ENCODE measurements at regions not wholly inside any gene's neighbourhood (a gene's known extent, or its start where the extent isn't known, plus 50 kb on each side); places are given as distances from the start of the nearest gene placed in this dataset.

- H3K27ac ChIP-seq = no peak overlapping the region
- TF ChIP-seq, protein P1, sequence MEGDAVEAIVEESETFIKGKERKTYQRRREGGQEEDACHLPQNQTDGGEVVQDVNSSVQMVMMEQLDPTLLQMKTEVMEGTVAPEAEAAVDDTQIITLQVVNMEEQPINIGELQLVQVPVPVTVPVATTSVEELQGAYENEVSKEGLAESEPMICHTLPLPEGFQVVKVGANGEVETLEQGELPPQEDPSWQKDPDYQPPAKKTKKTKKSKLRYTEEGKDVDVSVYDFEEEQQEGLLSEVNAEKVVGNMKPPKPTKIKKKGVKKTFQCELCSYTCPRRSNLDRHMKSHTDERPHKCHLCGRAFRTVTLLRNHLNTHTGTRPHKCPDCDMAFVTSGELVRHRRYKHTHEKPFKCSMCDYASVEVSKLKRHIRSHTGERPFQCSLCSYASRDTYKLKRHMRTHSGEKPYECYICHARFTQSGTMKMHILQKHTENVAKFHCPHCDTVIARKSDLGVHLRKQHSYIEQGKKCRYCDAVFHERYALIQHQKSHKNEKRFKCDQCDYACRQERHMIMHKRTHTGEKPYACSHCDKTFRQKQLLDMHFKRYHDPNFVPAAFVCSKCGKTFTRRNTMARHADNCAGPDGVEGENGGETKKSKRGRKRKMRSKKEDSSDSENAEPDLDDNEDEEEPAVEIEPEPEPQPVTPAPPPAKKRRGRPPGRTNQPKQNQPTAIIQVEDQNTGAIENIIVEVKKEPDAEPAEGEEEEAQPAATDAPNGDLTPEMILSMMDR (IDR thresholded peaks at IDR 0.05; ENCODE audit: low read depth, low read length) = no peak
- DNase-seq = peak; percentile 32
- no peaks in the 10 kb centered on the region for H3K27me3 ChIP-seq (ENCODE audit: insufficient read depth, low read depth, severe bottlenecking)
- H3K36me3 ChIP-seq = no peaks in the 10 kb centered on the region
- H3K4me3 ChIP-seq (ENCODE audit: low read depth, low read length) = no peak overlapping the region
- H3K9me3 ChIP-seq (ENCODE audit: severe bottlenecking) = no peaks in the 10 kb centered on the region
These were observed 411.1 kb downstream of the RAD51AP2 start for GRCh38 chr2:17107151-17107550.

- no peaks in the 10 kb centered on the region for H3K9me3 ChIP-seq (ENCODE audit: severe bottlenecking)
- H3K36me3 ChIP-seq = no peaks in the 10 kb centered on the region
- no peaks in the 10 kb centered on the region for H3K27me3 ChIP-seq (ENCODE audit: insufficient read depth, low read depth, severe bottlenecking)
- no peak overlapping the region for H3K4me3 ChIP-seq (ENCODE audit: low read depth, low read length)
- TF ChIP-seq, protein P1 (IDR thresholded peaks at IDR 0.05; ENCODE audit: low read depth, low read length) = no peak
- DNase-seq = no peak
- H3K27ac ChIP-seq = no peak overlapping the region
These were observed 411.8 kb downstream of the RAD51AP2 start for GRCh38 chr2:17106418-17106817.

DNA sequence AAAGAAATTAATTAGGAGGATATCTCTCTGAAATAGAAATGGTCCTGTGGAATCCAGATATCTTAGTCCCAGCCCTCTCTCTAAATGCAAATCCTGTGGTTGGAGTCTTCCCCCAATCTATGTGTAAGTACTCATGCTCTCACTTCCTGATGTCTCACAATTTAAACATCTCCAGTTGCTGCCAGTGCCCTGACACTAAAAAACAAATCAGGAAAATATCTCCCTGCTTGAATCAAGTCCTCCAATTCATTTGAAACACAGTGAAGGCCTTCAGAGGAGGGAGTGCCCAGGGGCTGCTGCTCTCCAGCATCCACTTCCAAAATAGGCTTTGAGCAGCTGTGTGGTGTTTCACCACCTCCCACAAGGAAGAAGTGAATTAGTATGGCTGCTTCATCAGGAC lies 413.8 kb downstream of the RAD51AP2 start:
- no peak for DNase-seq
- no peaks in the 10 kb centered on the region for H3K27me3 ChIP-seq (ENCODE audit: insufficient read depth, low read depth, severe bottlenecking)
- H3K36me3 ChIP-seq = no peaks in the 10 kb centered on the region
- TF ChIP-seq, protein P1 (IDR thresholded peaks at IDR 0.05; ENCODE audit: low read depth, low read length) = no peak
- no peak overlapping the region for H3K4me3 ChIP-seq (ENCODE audit: low read depth, low read length)
- H3K27ac ChIP-seq = no peak overlapping the region
- H3K9me3 ChIP-seq (ENCODE audit: severe bottlenecking) = no peaks in the 10 kb centered on the region

DNA sequence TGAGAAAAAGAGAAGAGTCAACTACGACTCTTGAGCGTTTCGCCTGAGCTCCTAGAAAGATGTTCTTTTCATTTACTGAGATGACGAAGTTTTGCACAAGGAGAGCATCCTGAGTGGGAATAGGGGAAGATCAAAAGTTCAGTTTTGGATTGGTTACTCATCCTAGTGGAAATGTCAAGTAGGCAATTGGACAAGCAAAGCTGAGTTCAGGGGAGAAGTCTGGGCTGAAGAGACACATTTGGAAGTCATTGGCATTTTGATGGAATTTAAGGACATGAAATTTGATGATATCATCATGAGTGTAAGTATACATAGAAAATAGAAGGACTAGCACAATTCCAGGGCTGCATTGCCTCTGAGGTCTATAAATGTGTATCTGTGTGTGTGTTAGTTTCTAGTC lies 416.6 kb downstream of the RAD51AP2 start:
- H3K4me3 ChIP-seq (ENCODE audit: low read depth, low read length) = no peak overlapping the region
- no peaks in the 10 kb centered on the region for H3K36me3 ChIP-seq
- no peak overlapping the region for H3K27ac ChIP-seq
- H3K27me3 ChIP-seq (ENCODE audit: insufficient read depth, low read depth, severe bottlenecking) = no peaks in the 10 kb centered on the region
- DNase-seq = no peak
- TF ChIP-seq, protein P1 (IDR thresholded peaks at IDR 0.05; ENCODE audit: low read depth, low read length) = no peak
- H3K9me3 ChIP-seq (ENCODE audit: severe bottlenecking) = no peaks in the 10 kb centered on the region

GRCh38 chr2:17101091-17101490 lies 417.1 kb downstream of the RAD51AP2 start:
- Histone ChIP-seq H3K27ac (no peak overlapping the region), H3K4me3 (ENCODE audit: low read depth, low read length) (no peak overlapping the region), H3K36me3 (no peaks in the 10 kb centered on the region), H3K9me3 (ENCODE audit: severe bottlenecking) (no peaks in the 10 kb centered on the region), H3K27me3 (ENCODE audit: insufficient read depth, low read depth, severe bottlenecking) (no peaks in the 10 kb centered on the region)
- TF ChIP-seq, protein P1 (IDR thresholded peaks at IDR 0.05; ENCODE audit: low read depth, low read length) = no peak
- no peak for DNase-seq

- no peaks in the 10 kb centered on the region for H3K36me3 ChIP-seq
- no peak overlapping the region for H3K27ac ChIP-seq
- no peaks in the 10 kb centered on the region for H3K9me3 ChIP-seq (ENCODE audit: severe bottlenecking)
- DNase-seq = no peak
- TF ChIP-seq, protein P1 (IDR thresholded peaks at IDR 0.05; ENCODE audit: low read depth, low read length) = no peak
- no peaks in the 10 kb centered on the region for H3K27me3 ChIP-seq (ENCODE audit: insufficient read depth, low read depth, severe bottlenecking)
- no peak overlapping the region for H3K4me3 ChIP-seq (ENCODE audit: low read depth, low read length)
These were observed 422.9 kb downstream of the RAD51AP2 start for GRCh38 chr2:17095340-17095739.

Data from WERI-Rb-1 (cell line).